Osteoblast (primary cell): ENCODE measurements at regions not wholly inside any gene's neighbourhood (a gene's known extent, or its start where the extent isn't known, plus 50 kb on each side); places are given as distances from the start of the nearest gene placed in this dataset.

Experiments
- DNase-seq: peaks from one replicate; pipeline ENCODE4 v3.0.0; 2011; ENCODE audit warnings: low spot score, mixed read lengths; ENCODE audit not compliant: insufficient read length; ENCODE audit errors: missing footprints
- H2AFZ ChIP-seq: 2 replicates; pipeline ENCODE4 v1.6.0; 2011; ENCODE audit warnings: mild to moderate bottlenecking, low read length
- H3K27ac ChIP-seq: 2 replicates; pipeline ENCODE4 v1.5.1; 2011; ENCODE audit warnings: mild to moderate bottlenecking, low read depth, low read length, moderate library complexity
- H3K27me3 ChIP-seq: 2 replicates; pipeline ENCODE4 v1.6.0; 2012; ENCODE audit warnings: mild to moderate bottlenecking, control low read depth, inconsistent platforms, low read length, moderate library complexity; ENCODE audit not compliant: insufficient read depth
- H3K36me3 ChIP-seq: 2 replicates; pipeline ENCODE4 v1.5.1; 2011; ENCODE audit warnings: mild to moderate bottlenecking, low read length, control low read depth, moderate library complexity; ENCODE audit not compliant: insufficient read depth
- H3K4me1 ChIP-seq: 2 replicates; pipeline ENCODE4 v1.5.1; 2011; ENCODE audit warnings: mild to moderate bottlenecking, low read length, control low read depth, moderate library complexity; ENCODE audit not compliant: insufficient read depth
- H3K4me2 ChIP-seq: 2 replicates; pipeline ENCODE4 v1.6.0; 2011; ENCODE audit warnings: mild to moderate bottlenecking, low read length; ENCODE audit not compliant: insufficient read depth
- H3K4me3 ChIP-seq: fragments of 200-600 bp; sonication (generic); 3 replicates; pipeline ENCODE4 v1.5.1; 2012; ENCODE audit warnings: mild to moderate bottlenecking, low read length, inconsistent platforms; ENCODE audit not compliant: insufficient read depth
- H3K79me2 ChIP-seq: 2 replicates; pipeline ENCODE4 v1.6.0; 2012; ENCODE audit warnings: mild to moderate bottlenecking, low read length, control low read depth, inconsistent platforms; ENCODE audit not compliant: insufficient read depth
- H3K9me3 ChIP-seq: 2 replicates; pipeline ENCODE4 v1.5.1; 2011; ENCODE audit warnings: low read depth, low read length, control low read depth
- H4K20me1 ChIP-seq: 2 replicates; pipeline ENCODE4 v1.6.0; 2012; ENCODE audit warnings: mild to moderate bottlenecking, low read length, control low read depth; ENCODE audit not compliant: insufficient read depth
- CTCF ChIP-seq: IDR thresholded peaks from 2 replicates; pipeline ENCODE4 v1.5.1; 2011; ENCODE audit warnings: mild to moderate bottlenecking, low read depth, low read length, moderate library complexity; ENCODE audit errors: extremely low read depth

GRCh38 chr20:6863798-6864201, 96.3 kb downstream of the BMP2 start:
- H3K27ac ChIP-seq, result no peak overlapping the region
- H3K9me3 ChIP-seq, result no peaks in the 10 kb centered on the region
- no peak overlapping the region for H3K4me2 ChIP-seq
- H3K27me3 ChIP-seq, result no peaks in the 10 kb centered on the region
- DNase-seq, result no peak
- H2AFZ ChIP-seq, result no peak overlapping the region
- TF ChIP-seq CTCF, result no peak
- H3K4me3 ChIP-seq, result no peak overlapping the region
- no peaks in the 10 kb centered on the region for H3K4me1 ChIP-seq
- H4K20me1 ChIP-seq, result no peaks in the 10 kb centered on the region
- H3K79me2 ChIP-seq, result no peaks in the 10 kb centered on the region
- no peaks in the 10 kb centered on the region for H3K36me3 ChIP-seq

- no peaks in the 10 kb centered on the region for H3K27me3 ChIP-seq
- TF ChIP-seq CTCF, result no peak
These were observed 97.3 kb downstream of the BMP2 start for GRCh38 chr20:6864740-6865139.

DNA sequence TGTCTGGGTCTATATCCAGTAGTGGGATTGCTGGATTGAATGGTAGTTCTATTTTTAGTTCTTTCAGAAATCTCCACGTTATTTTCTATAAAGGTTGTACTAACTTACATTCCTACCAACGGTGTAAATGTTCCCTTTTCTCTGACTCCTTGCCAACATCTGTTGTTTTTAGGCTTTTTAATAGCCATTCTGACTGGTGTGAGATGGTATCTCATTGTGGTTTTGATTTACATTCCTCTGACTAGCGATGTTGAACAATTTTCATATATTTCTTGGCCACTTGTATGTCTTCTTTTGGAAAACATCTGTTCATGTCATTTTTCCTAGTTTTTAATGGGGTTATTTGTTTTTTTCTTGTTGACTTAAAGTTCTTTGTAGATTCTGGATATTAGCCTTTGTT, 99.3 kb downstream of the BMP2 start:
- no peak for TF ChIP-seq CTCF
- no peak overlapping the region for H3K4me2 ChIP-seq

More at GRCh38 chr20:6864740-6865139, 97.3 kb downstream of the BMP2 start:
- no peaks in the 10 kb centered on the region for H3K36me3 ChIP-seq
- no peaks in the 10 kb centered on the region for H3K4me1 ChIP-seq
- no peak overlapping the region for H3K4me3 ChIP-seq
- no peak for DNase-seq
- no peak overlapping the region for H2AFZ ChIP-seq
- no peaks in the 10 kb centered on the region for H4K20me1 ChIP-seq
- no peak overlapping the region for H3K4me2 ChIP-seq
- H3K27ac ChIP-seq, result no peak overlapping the region
- H3K9me3 ChIP-seq, result no peaks in the 10 kb centered on the region
- no peaks in the 10 kb centered on the region for H3K79me2 ChIP-seq

DNA sequence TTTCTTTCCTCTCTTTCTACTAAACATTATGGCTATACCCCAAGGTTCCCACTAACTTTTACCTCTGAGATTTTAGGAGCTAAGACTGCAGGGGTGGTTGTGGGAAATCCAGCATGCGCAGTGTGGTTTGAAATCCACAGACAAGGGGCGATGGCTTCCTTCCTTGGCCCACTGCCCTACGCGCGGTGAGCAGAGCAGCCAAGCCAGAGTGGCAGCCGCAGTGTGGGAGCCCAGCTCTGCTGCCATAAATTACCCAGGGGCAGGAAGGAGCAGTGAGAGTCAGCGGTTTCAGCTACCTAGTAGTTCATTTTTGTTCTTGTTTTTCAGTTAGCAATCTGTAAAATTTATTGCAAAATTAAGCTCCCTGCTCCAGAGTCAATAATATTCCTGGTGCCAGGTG, 101.4 kb downstream of the BMP2 start:
- Histone ChIP-seq H3K4me3 (no peak overlapping the region), H3K27ac (no peak overlapping the region), H4K20me1 (no peaks in the 10 kb centered on the region), H3K4me2 (no peak overlapping the region), H3K79me2 (no peaks in the 10 kb centered on the region), H3K36me3 (no peaks in the 10 kb centered on the region), H3K4me1 (no peaks in the 10 kb centered on the region), H3K9me3 (no peaks in the 10 kb centered on the region), H3K27me3 (no peaks in the 10 kb centered on the region), H2AFZ (no peak overlapping the region)
- TF ChIP-seq CTCF, result no peak
- DNase-seq, result no peak

More for the DNA sequence above, 99.3 kb downstream of the BMP2 start:
- Histone ChIP-seq H3K79me2 (no peaks in the 10 kb centered on the region), H3K4me3 (no peak overlapping the region), H2AFZ (no peak overlapping the region), H3K27me3 (no peaks in the 10 kb centered on the region), H4K20me1 (no peaks in the 10 kb centered on the region), H3K36me3 (no peaks in the 10 kb centered on the region), H3K4me1 (no peaks in the 10 kb centered on the region), H3K9me3 (no peaks in the 10 kb centered on the region), H3K27ac (no peak overlapping the region)
- no peak for DNase-seq
